GM12878 (cell line): ENCODE measurements at regions not wholly inside any gene's neighbourhood (a gene's known extent, or its start where the extent isn't known, plus 50 kb on each side); places are given as distances from the start of the nearest gene placed in this dataset.

ENCODE experiments used
- EP300 ChIP-seq, 2 experiments: fragments of 150-350 bp in 1 of 2; IDR thresholded peaks; 2 replicates each; pipeline ENCODE4 v1.6.1; 2011 to 2012; ENCODE audit warnings: low read depth in 2 of 2, low read length in 2 of 2, borderline replicate concordance in 1 of 2, improper control_type of control experiment in 1 of 2, inconsistent platforms in 1 of 2; ENCODE audit not compliant: control insufficient read depth in 1 of 2
- MEF2A ChIP-seq: IDR thresholded peaks from 2 replicates; pipeline ENCODE4 v1.6.1; 2011; ENCODE audit warnings: low read depth, mild to moderate bottlenecking, low read length, moderate library complexity; ENCODE audit not compliant: insufficient read depth

DNA sequence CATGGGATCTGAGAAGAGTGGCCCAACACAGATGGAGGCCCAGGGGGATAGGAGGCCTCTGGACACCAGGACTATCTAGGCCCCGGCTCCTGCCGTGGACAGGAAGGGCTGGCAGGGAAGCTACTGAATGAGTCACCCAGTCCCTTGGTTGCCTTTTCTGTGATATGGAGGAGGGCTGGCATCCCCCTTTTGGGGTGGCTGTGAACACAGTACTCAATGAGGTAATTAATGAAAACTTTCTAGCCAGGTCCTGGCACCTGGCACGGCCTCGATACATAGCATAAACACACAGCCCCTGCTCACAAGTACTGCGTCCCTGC is 163.2 kb downstream of the CHST1 start:
- TF ChIP-seq MEF2A (no peak), EP300 (IDR thresholded peaks at IDR 0.05; ENCODE audit: borderline replicate concordance in 1 of 2, control insufficient read depth in 1 of 2, low read depth in 2 of 2, low read length in 2 of 2) (no peak)
